ENCODE measurements at regions not wholly inside any gene's neighbourhood (a gene's known extent, or its start where the extent isn't known, plus 50 kb on each side); places are given as distances from the start of the nearest gene placed in this dataset.
"Not testable (repeated sequence)": the region's sequence is repeated elsewhere in the genome, so short reads cannot be mapped to it uniquely, and the experiment has no call there.

GRCh38 chr15:35260941-35261340 is 175.8 kb upstream of the NANOGP8 start:
- no peak for DNase-seq (ENCODE audit: low read depth)
- H3K4me3 ChIP-seq (ENCODE audit: low read depth, low read length), result no peak overlapping the region
- no peak for TF ChIP-seq CTCF (IDR thresholded peaks at IDR 0.05; ENCODE audit: low read depth, low read length, missing control alignments)

DNA sequence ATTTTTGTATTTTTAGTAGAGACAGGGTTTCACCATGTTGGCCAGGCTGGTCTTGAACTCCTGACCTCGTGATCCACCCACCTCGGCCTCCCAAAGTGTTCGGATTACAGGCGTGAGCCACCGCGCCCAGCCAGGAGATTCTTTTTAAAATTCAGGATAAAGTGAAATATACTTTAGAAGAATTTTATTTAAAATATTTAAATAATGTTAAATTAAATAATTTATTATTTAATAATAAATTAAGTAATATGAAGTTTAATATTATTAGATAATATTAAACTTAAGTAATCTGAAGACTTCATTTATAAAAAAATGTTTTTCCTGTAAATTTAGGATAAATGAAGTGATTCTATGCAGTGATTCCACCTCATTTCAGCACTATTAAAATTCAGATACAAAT is 175.2 kb upstream of the NANOGP8 start:
- not testable (repeated sequence) for H3K4me3 ChIP-seq (ENCODE audit: low read depth, low read length); DNase-seq (ENCODE audit: low read depth)

GRCh38 chr15:35256551-35256950 is 171.5 kb upstream of the NANOGP8 start:
- no peak overlapping the region for H3K4me3 ChIP-seq (ENCODE audit: low read depth, low read length)
- DNase-seq (ENCODE audit: low read depth), result no peak
- TF ChIP-seq CTCF (IDR thresholded peaks at IDR 0.05; ENCODE audit: low read depth, low read length, missing control alignments), result no peak

DNA sequence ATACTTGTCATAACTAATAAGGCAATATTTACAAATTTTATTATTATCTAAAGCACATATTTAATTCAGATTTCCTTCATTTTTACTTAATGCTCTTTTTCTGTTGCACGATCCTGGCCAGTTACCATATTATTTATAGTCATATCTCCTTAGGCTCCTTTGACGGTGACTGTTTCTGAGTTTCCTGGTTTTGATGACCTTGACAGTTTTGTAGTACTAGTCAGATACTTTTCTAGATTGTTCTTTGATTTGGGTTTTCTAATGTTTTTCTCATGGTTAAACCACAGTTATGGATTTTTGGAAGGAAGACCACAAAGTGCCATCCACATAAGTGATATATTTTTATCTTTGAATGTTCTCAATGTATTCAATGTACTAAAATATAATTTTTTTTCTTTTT is 171.0 kb upstream of the NANOGP8 start:
- TF ChIP-seq CTCF (IDR thresholded peaks at IDR 0.05; ENCODE audit: low read depth, low read length, missing control alignments), result no peak
- DNase-seq (ENCODE audit: low read depth), result no peak
- H3K4me3 ChIP-seq (ENCODE audit: low read depth, low read length), result no peak overlapping the region

DNA sequence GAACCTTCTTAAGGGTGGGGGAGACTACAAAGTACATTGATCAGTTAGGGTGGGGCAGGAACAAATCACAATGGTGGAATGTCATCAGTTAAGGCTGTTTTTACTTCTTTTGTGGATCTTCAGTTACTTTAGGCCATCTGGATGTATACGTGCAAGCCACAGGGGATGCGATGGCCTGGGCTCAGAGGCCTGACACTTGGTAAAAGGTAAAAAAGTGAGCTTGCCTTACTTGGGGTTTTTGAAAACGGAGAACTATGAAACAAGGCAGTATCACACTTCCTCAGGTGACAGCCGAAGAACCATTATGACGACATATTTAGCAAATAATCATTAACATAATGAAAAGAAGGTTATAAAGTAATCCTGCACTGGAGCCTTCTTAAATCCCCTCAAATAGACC is 169.8 kb upstream of the NANOGP8 start:
- not testable (repeated sequence) for H3K4me3 ChIP-seq (ENCODE audit: low read depth, low read length); DNase-seq (ENCODE audit: low read depth)

GRCh38 chr15:35254062-35254461 is 169.0 kb upstream of the NANOGP8 start:
- no peak overlapping the region for H3K4me3 ChIP-seq (ENCODE audit: low read depth, low read length)
- DNase-seq (ENCODE audit: low read depth), result no peak
- no peak for TF ChIP-seq CTCF (IDR thresholded peaks at IDR 0.05; ENCODE audit: low read depth, low read length, missing control alignments)

GRCh38 chr15:35252351-35252865 is 167.3 kb upstream of the NANOGP8 start:
- DNase-seq (ENCODE audit: low read depth), result no peak
- no peak overlapping the region for H3K4me3 ChIP-seq (ENCODE audit: low read depth, low read length)

DNA sequence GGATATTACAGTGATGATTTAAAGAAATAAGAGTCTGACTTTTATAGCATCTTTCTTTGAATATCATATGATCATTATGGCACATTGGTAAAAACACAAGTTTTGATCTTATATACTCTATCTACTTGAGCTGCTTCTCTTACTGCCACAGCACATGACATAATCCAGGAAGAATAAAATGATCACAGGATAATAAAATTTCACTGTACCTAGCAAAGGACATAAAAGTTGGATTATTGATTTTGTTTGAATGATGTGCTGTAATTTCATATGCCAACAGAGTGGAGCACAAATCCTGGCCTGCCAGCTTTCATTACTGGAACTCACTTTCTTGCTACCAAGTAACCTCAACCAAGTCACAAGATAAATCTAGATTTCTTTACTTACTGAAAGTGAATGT is 162.1 kb upstream of the NANOGP8 start:
- DNase-seq (ENCODE audit: low read depth), result no peak
- no peak overlapping the region for H3K4me3 ChIP-seq (ENCODE audit: low read depth, low read length)
- TF ChIP-seq CTCF (IDR thresholded peaks at IDR 0.05; ENCODE audit: low read depth, low read length, missing control alignments), result no peak

More at GRCh38 chr15:35252351-35252865, 167.3 kb upstream of the NANOGP8 start:
- TF ChIP-seq CTCF (IDR thresholded peaks at IDR 0.05; ENCODE audit: low read depth, low read length, missing control alignments), result no peak
